ENCODE measurements at regions not wholly inside any gene's neighbourhood (a gene's known extent, or its start where the extent isn't known, plus 50 kb on each side); places are given as distances from the start of the nearest gene placed in this dataset.

- no peaks in the 10 kb centered on the region for H3K27me3 ChIP-seq (ENCODE audit: control insufficient read depth, insufficient read depth, low read length)
- TF ChIP-seq EZH2 (IDR thresholded peaks at IDR 0.05; ENCODE audit: low read length, missing control alignments) (no peak), CTCF (conservative IDR thresholded peaks at IDR 0.05 in 1 of 2, IDR thresholded peaks at IDR 0.05 in 1 of 2; ENCODE audit: low read depth in 1 of 2, low read length in 2 of 2) (no peak)
- no peaks in the 10 kb centered on the region for H3K36me3 ChIP-seq (ENCODE audit: control insufficient read depth, insufficient read depth, low read length)
- no peak for DNase-seq (ENCODE audit: low read depth in 2 of 2)
- H3K79me2 ChIP-seq (ENCODE audit: control insufficient read depth, insufficient read depth, low read length), result no peaks in the 10 kb centered on the region
- no peak overlapping the region for H3K4me2 ChIP-seq (ENCODE audit: extremely low read depth, insufficient read depth, low read length)
- no peak overlapping the region for H3K9ac ChIP-seq (ENCODE audit: insufficient read depth, low read length)
- no peaks in the 10 kb centered on the region for H4K20me1 ChIP-seq (ENCODE audit: control insufficient read depth, extremely low read depth, insufficient read depth, low read length)
- no peak overlapping the region for H2AFZ ChIP-seq (ENCODE audit: low read length)
- H3K4me1 ChIP-seq (ENCODE audit: control insufficient read depth, extremely low read depth, insufficient read depth, low read length), result no peaks in the 10 kb centered on the region
- no peaks in the 10 kb centered on the region for H3K9me3 ChIP-seq (ENCODE audit: control insufficient read depth, insufficient read depth, low read depth, low read length)
- no peak overlapping the region for H3K27ac ChIP-seq (ENCODE audit: insufficient read depth, low read length)
- H3K4me3 ChIP-seq (replicated peaks in 1 of 4; ENCODE audit: control extremely low read depth in 1 of 4, insufficient read depth in 1 of 4, low read depth in 3 of 4, low read length in 4 of 4), result peak overlapping the region in 1 of 4 experiments; percentile 5
Observed at GRCh38 chr9:1917396-1917935, 97.7 kb upstream of the SMARCA2 start.

- Histone ChIP-seq H2AFZ (ENCODE audit: low read length) (no peak overlapping the region), H3K4me3 (replicated peaks in 1 of 4; ENCODE audit: control extremely low read depth in 1 of 4, insufficient read depth in 1 of 4, low read depth in 3 of 4, low read length in 4 of 4) (no peak overlapping the region), H3K4me2 (ENCODE audit: extremely low read depth, insufficient read depth, low read length) (no peak overlapping the region), H3K9me3 (ENCODE audit: control insufficient read depth, insufficient read depth, low read depth, low read length) (no peaks in the 10 kb centered on the region), H3K27me3 (ENCODE audit: control insufficient read depth, insufficient read depth, low read length) (no peaks in the 10 kb centered on the region), H4K20me1 (ENCODE audit: control insufficient read depth, extremely low read depth, insufficient read depth, low read length) (no peaks in the 10 kb centered on the region), H3K79me2 (ENCODE audit: control insufficient read depth, insufficient read depth, low read length) (no peaks in the 10 kb centered on the region), H3K27ac (ENCODE audit: insufficient read depth, low read length) (no peak overlapping the region), H3K36me3 (ENCODE audit: control insufficient read depth, insufficient read depth, low read length) (no peaks in the 10 kb centered on the region), H3K4me1 (ENCODE audit: control insufficient read depth, extremely low read depth, insufficient read depth, low read length) (no peaks in the 10 kb centered on the region), H3K9ac (ENCODE audit: insufficient read depth, low read length) (no peak overlapping the region)
- DNase-seq (ENCODE audit: low read depth in 2 of 2), result no peak
- TF ChIP-seq CTCF (conservative IDR thresholded peaks at IDR 0.05 in 1 of 2, IDR thresholded peaks at IDR 0.05 in 1 of 2; ENCODE audit: low read depth in 1 of 2, low read length in 2 of 2) (no peak), EZH2 (IDR thresholded peaks at IDR 0.05; ENCODE audit: low read length, missing control alignments) (no peak)
Observed at GRCh38 chr9:1918108-1918507, 97.0 kb upstream of the SMARCA2 start.

GRCh38 chr9:1918622-1919021 lies 96.5 kb upstream of the SMARCA2 start:
- H3K27ac ChIP-seq (ENCODE audit: insufficient read depth, low read length), result no peak overlapping the region
- no peak for DNase-seq (ENCODE audit: low read depth in 2 of 2)
- no peaks in the 10 kb centered on the region for H3K79me2 ChIP-seq (ENCODE audit: control insufficient read depth, insufficient read depth, low read length)
- H3K4me2 ChIP-seq (ENCODE audit: extremely low read depth, insufficient read depth, low read length), result no peak overlapping the region
- no peaks in the 10 kb centered on the region for H3K27me3 ChIP-seq (ENCODE audit: control insufficient read depth, insufficient read depth, low read length)
- no peaks in the 10 kb centered on the region for H3K36me3 ChIP-seq (ENCODE audit: control insufficient read depth, insufficient read depth, low read length)
- no peaks in the 10 kb centered on the region for H3K9me3 ChIP-seq (ENCODE audit: control insufficient read depth, insufficient read depth, low read depth, low read length)
- no peaks in the 10 kb centered on the region for H4K20me1 ChIP-seq (ENCODE audit: control insufficient read depth, extremely low read depth, insufficient read depth, low read length)
- TF ChIP-seq EZH2 (IDR thresholded peaks at IDR 0.05; ENCODE audit: low read length, missing control alignments), result no peak
- no peak for TF ChIP-seq CTCF (conservative IDR thresholded peaks at IDR 0.05 in 1 of 2, IDR thresholded peaks at IDR 0.05 in 1 of 2; ENCODE audit: low read depth in 1 of 2, low read length in 2 of 2)
- H3K4me1 ChIP-seq (ENCODE audit: control insufficient read depth, extremely low read depth, insufficient read depth, low read length), result no peaks in the 10 kb centered on the region
- H3K4me3 ChIP-seq (replicated peaks in 1 of 4; ENCODE audit: control extremely low read depth in 1 of 4, insufficient read depth in 1 of 4, low read depth in 3 of 4, low read length in 4 of 4), result no peak overlapping the region
- H3K9ac ChIP-seq (ENCODE audit: insufficient read depth, low read length), result no peak overlapping the region
- H2AFZ ChIP-seq (ENCODE audit: low read length), result no peak overlapping the region

Measured in fibroblast of lung (primary cell).